SK-N-MC (cell line): ENCODE measurements at regions not wholly inside any gene's neighbourhood (a gene's known extent, or its start where the extent isn't known, plus 50 kb on each side); places are given as distances from the start of the nearest gene placed in this dataset.

ENCODE experiments used
- EZH2 ChIP-seq: fragments of 200-600 bp; sonication (generic); IDR thresholded peaks from one replicate; pipeline ENCODE4 v1.6.1; 2017; ENCODE audit warnings: antibody characterized with exemption
- POLR2AphosphoS5 ChIP-seq: IDR thresholded peaks from 2 replicates; pipeline ENCODE4 v1.6.1; 2012; ENCODE audit warnings: mild to moderate bottlenecking, low read depth, low read length, borderline replicate concordance

DNA sequence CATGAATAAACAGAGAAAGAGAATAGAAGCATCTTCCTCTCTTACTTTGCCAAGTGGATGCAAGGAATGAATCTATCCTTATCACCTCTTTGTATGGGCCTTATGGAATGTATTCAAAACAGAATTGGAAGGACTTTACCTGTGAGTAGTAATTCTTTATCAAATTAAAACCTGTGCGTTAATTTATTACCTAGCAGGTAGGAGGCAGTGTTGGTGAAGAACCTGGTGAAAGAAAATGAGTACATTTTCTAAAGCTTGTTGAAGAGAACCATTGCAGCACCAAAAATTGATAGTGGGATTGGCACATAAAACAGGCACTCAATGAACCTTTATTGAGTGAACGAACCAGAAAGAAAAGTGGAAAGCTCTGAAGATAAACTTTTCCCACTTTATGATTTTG, 1302.1 kb upstream of the CELF4 start:
- TF ChIP-seq EZH2 = no peak
- no peak for TF ChIP-seq POLR2AphosphoS5
